Left ventricle myocardium inferior (tissue), 1 donor: ENCODE measurements at regions not wholly inside any gene's neighbourhood (a gene's known extent, or its start where the extent isn't known, plus 50 kb on each side); places are given as distances from the start of the nearest gene placed in this dataset.

Source experiments
- DNase-seq: peaks from one replicate; pipeline ENCODE4 v3.0.0-alpha.2; 2020
- H3K27ac ChIP-seq: fragments of 200-600 bp; replicated peaks from 2 replicates; pipeline ENCODE4 v1.8.0; 2021
- H3K27me3 ChIP-seq: fragments of 200-600 bp; 2 replicates; pipeline ENCODE4 v1.8.0; 2021; ENCODE audit warnings: low read depth
- H3K36me3 ChIP-seq: fragments of 200-600 bp; 2 replicates; pipeline ENCODE4 v1.8.0; 2021
- H3K4me1 ChIP-seq: fragments of 200-600 bp; 2 replicates; pipeline ENCODE4 v1.8.0; 2021
- H3K4me3 ChIP-seq: fragments of 200-600 bp; 2 replicates; pipeline ENCODE4 v1.8.0; 2021; ENCODE audit warnings: mild to moderate bottlenecking, moderate library complexity
- H3K9me3 ChIP-seq: fragments of 200-600 bp; replicated peaks from 2 replicates; pipeline ENCODE4 v1.8.0; 2021
- CTCF ChIP-seq: fragments of 200-600 bp; IDR thresholded peaks from 2 replicates; pipeline ENCODE4 v1.8.0; 2021; ENCODE audit warnings: antibody characterized with exemption, mild to moderate bottlenecking, borderline replicate concordance
- intact Hi-C: fragments of 100-400 bp; cut with micrococcal nuclease; formaldehyde crosslinking; loops from one replicate; pipeline ENCODE4 v1.11.0; 2022
- donor health status: DM: no; HTN: yes; CAD: no; lungs with severe emphysema.

- H3K27ac ChIP-seq = no peak overlapping the region
- intact Hi-C loops = no loop called here
- H3K9me3 ChIP-seq = peaks cover 10% of the 10 kb centered on the region
- H3K27me3 ChIP-seq = no peaks in the 10 kb centered on the region
- no peak overlapping the region for H3K4me3 ChIP-seq
- DNase-seq = no peak
- no peaks in the 10 kb centered on the region for H3K36me3 ChIP-seq
- no peaks in the 10 kb centered on the region for H3K4me1 ChIP-seq
- no peak for TF ChIP-seq CTCF
Measured at GRCh38 chr20:43293068-43293786, 103.5 kb upstream of the PTPRT start.

GRCh38 chr20:43292222-43292621 is 102.5 kb upstream of the PTPRT start:
- no peak for TF ChIP-seq CTCF
- intact Hi-C loops = no loop called here
- Histone ChIP-seq H3K4me3 (no peak overlapping the region), H3K36me3 (no peaks in the 10 kb centered on the region), H3K9me3 (peaks cover 8% of the 10 kb centered on the region), H3K4me1 (no peaks in the 10 kb centered on the region), H3K27me3 (no peaks in the 10 kb centered on the region), H3K27ac (no peak overlapping the region)
- no peak for DNase-seq

GRCh38 chr20:43287637-43288036 is 97.9 kb upstream of the PTPRT start:
- TF ChIP-seq CTCF = no peak

GRCh38 chr20:43285170-43285569 is 95.5 kb upstream of the PTPRT start:
- H3K27ac ChIP-seq = no peak overlapping the region
- intact Hi-C loops = no loop called here
- TF ChIP-seq CTCF = no peak
- peaks cover 30% of the 10 kb centered on the region for H3K27me3 ChIP-seq
- peaks cover 10% of the 10 kb centered on the region for H3K9me3 ChIP-seq
- H3K4me3 ChIP-seq = no peak overlapping the region
- no peaks in the 10 kb centered on the region for H3K36me3 ChIP-seq
- no peaks in the 10 kb centered on the region for H3K4me1 ChIP-seq
- no peak for DNase-seq

More at GRCh38 chr20:43287637-43288036, 97.9 kb upstream of the PTPRT start:
- no peak for DNase-seq
- Histone ChIP-seq H3K36me3 (no peaks in the 10 kb centered on the region), H3K4me3 (no peak overlapping the region), H3K9me3 (peaks cover 10% of the 10 kb centered on the region), H3K27me3 (peaks cover 15% of the 10 kb centered on the region), H3K4me1 (no peaks in the 10 kb centered on the region), H3K27ac (no peak overlapping the region)
- intact Hi-C loops = no loop called here

GRCh38 chr20:43284486-43284885 is 94.8 kb upstream of the PTPRT start:
- Histone ChIP-seq H3K27me3 (peaks cover 35% of the 10 kb centered on the region), H3K9me3 (peaks cover 10% of the 10 kb centered on the region), H3K4me3 (no peak overlapping the region), H3K27ac (no peak overlapping the region), H3K36me3 (no peaks in the 10 kb centered on the region), H3K4me1 (no peaks in the 10 kb centered on the region)
- no peak for DNase-seq
- TF ChIP-seq CTCF = no peak
- intact Hi-C loops = no loop called here
